Brain microvascular endothelial cell (primary cell): ENCODE measurements at regions not wholly inside any gene's neighbourhood (a gene's known extent, or its start where the extent isn't known, plus 50 kb on each side); places are given as distances from the start of the nearest gene placed in this dataset.

Experiments
- DNase-seq: peaks from one replicate; pipeline ENCODE4 v3.0.0-alpha.2; 2020
- H3K27ac ChIP-seq: fragments of 250-450 bp; sonication (Bioruptor Pico); 2 replicates; pipeline ENCODE4 v1.5.1; 2020; ENCODE audit warnings: mild to moderate bottlenecking, moderate library complexity
- H3K27me3 ChIP-seq: fragments of 250-450 bp; sonication (Bioruptor Pico); replicated peaks from 2 replicates; pipeline ENCODE4 v1.5.1; 2020; ENCODE audit warnings: mild to moderate bottlenecking
- H3K36me3 ChIP-seq: fragments of 250-450 bp; sonication (Bioruptor Pico); replicated peaks from 2 replicates; pipeline ENCODE4 v1.5.1; 2020; ENCODE audit warnings: mild to moderate bottlenecking
- H3K4me3 ChIP-seq: 2 replicates; pipeline ENCODE4 v1.5.1; 2011; ENCODE audit warnings: low read depth, mild to moderate bottlenecking, control low read depth, low read length, moderate library complexity
- CTCF ChIP-seq: IDR thresholded peaks from 2 replicates; pipeline ENCODE4 v1.5.1; 2011; ENCODE audit warnings: low read depth, mild to moderate bottlenecking, moderate library complexity, low read length, control low read depth, inconsistent platforms; ENCODE audit errors: missing control alignments
- in situ Hi-C: cut with HindIII; loops from 2 replicates; pipeline ENCODE4 v1.10.0; 2017; ENCODE audit warnings: low sequenced_read_pairs, low pct_ligation_motif_present

- H3K4me3 ChIP-seq: no peak overlapping the region
- DNase-seq: no peak
- no peaks in the 10 kb centered on the region for H3K27me3 ChIP-seq
- no peaks in the 10 kb centered on the region for H3K36me3 ChIP-seq
- no peak for TF ChIP-seq CTCF
- no peak overlapping the region for H3K27ac ChIP-seq
- in situ Hi-C loops: no loop called here
Measured at GRCh38 chr4:133593764-133594163, 444.7 kb downstream of the PCDH10 start.

- H3K27ac ChIP-seq: no peak overlapping the region
- H3K4me3 ChIP-seq: no peak overlapping the region
- no peak for DNase-seq
- no peak for TF ChIP-seq CTCF
- in situ Hi-C loops: no loop called here
- no peaks in the 10 kb centered on the region for H3K27me3 ChIP-seq
- no peaks in the 10 kb centered on the region for H3K36me3 ChIP-seq
Measured at GRCh38 chr4:133592591-133592990, 443.5 kb downstream of the PCDH10 start.

GRCh38 chr4:133592106-133592505 is 443.0 kb downstream of the PCDH10 start:
- in situ Hi-C loops: no loop called here
- DNase-seq: no peak

GRCh38 chr4:133588306-133588705 is 439.2 kb downstream of the PCDH10 start:
- in situ Hi-C loops: no loop called here
- Histone ChIP-seq H3K27me3 (no peaks in the 10 kb centered on the region), H3K4me3 (no peak overlapping the region), H3K27ac (no peak overlapping the region), H3K36me3 (no peaks in the 10 kb centered on the region)
- DNase-seq: no peak
- no peak for TF ChIP-seq CTCF

More at GRCh38 chr4:133592106-133592505, 443.0 kb downstream of the PCDH10 start:
- TF ChIP-seq CTCF: no peak
- H3K27ac ChIP-seq: no peak overlapping the region
- H3K4me3 ChIP-seq: no peak overlapping the region
- H3K27me3 ChIP-seq: no peaks in the 10 kb centered on the region
- H3K36me3 ChIP-seq: no peaks in the 10 kb centered on the region

GRCh38 chr4:133585323-133585722 is 436.2 kb downstream of the PCDH10 start:
- in situ Hi-C loops: no loop called here
- no peak for DNase-seq
- TF ChIP-seq CTCF: no peak

GRCh38 chr4:133584714-133585113 is 435.6 kb downstream of the PCDH10 start:
- no peak overlapping the region for H3K27ac ChIP-seq
- in situ Hi-C loops: no loop called here
- no peak for DNase-seq

More at GRCh38 chr4:133585323-133585722, 436.2 kb downstream of the PCDH10 start:
- H3K27ac ChIP-seq: no peak overlapping the region
- H3K4me3 ChIP-seq: no peak overlapping the region
- H3K27me3 ChIP-seq: no peaks in the 10 kb centered on the region
- H3K36me3 ChIP-seq: no peaks in the 10 kb centered on the region

More at GRCh38 chr4:133584714-133585113, 435.6 kb downstream of the PCDH10 start:
- peak; percentile 18 for TF ChIP-seq CTCF
- H3K36me3 ChIP-seq: no peaks in the 10 kb centered on the region
- H3K27me3 ChIP-seq: no peaks in the 10 kb centered on the region
- H3K4me3 ChIP-seq: no peak overlapping the region
